IMR-90 (cell line): ENCODE measurements at regions not wholly inside any gene's neighbourhood (a gene's known extent, or its start where the extent isn't known, plus 50 kb on each side); places are given as distances from the start of the nearest gene placed in this dataset.
A peak's percentile ranks its signal among the peaks of the same experiment; 100 is the strongest.

Source experiments
- ATAC-seq: fragments of 200-7000 bp; cut with Tn5 transposase; 2 replicates; pipeline ENCODE4 v1.9.1; 2020; ENCODE audit warnings: low read depth, mild to moderate bottlenecking, moderate library complexity
- BruUV-seq: library from RNA; stranded (reverse); fragments of 400-500 nt; replicated peaks from 2 replicates; lab custom pipeline; 2021; lab: Mats Ljungman, UMichigan
- CTCF ChIA-PET: fragments of 300-600 bp; formaldehyde crosslinking; extraction: SDS; loops from one replicate; lab custom pipeline; 2021; ENCODE audit warnings: antibody characterized with exemption; lab: Yijun Ruan, JAX
- POLR2A ChIA-PET: fragments of 300-600 bp; sonication (Branson Sonifier 250); formaldehyde crosslinking; loops from one replicate; lab custom pipeline; 2022; ENCODE audit warnings: antibody characterized with exemption; ENCODE audit not compliant: unreplicated experiment; lab: Charles Lee
- DNase-seq: peaks from one replicate; pipeline ENCODE4 v3.0.0; 2013
- H2AFZ ChIP-seq: replicated peaks from 2 replicates; pipeline ENCODE3; 2013; ENCODE audit warnings: low read length, mild to moderate bottlenecking; ENCODE audit not compliant: poor library complexity
- H2AK5ac ChIP-seq: 2 replicates; pipeline ENCODE4 v1.6.1; 2013; ENCODE audit warnings: low read depth, low read length, inconsistent platforms
- H2AK9ac ChIP-seq: replicated peaks from 2 replicates; pipeline ENCODE3; 2013; ENCODE audit warnings: mild to moderate bottlenecking, low read depth, low read length, moderate library complexity; ENCODE audit not compliant: poor library complexity
- H2BK120ac ChIP-seq: 2 replicates; pipeline ENCODE4 v1.6.1; 2013; ENCODE audit warnings: low read depth, low read length, inconsistent platforms
- H2BK15ac ChIP-seq: 3 replicates; pipeline ENCODE4 v1.6.1; 2013; ENCODE audit warnings: low read depth, low read length, inconsistent platforms
- H2BK20ac ChIP-seq: 2 replicates; pipeline ENCODE4 v1.6.1; 2013; ENCODE audit warnings: low read depth, mild to moderate bottlenecking, inconsistent platforms, low read length, moderate library complexity
- H2BK5ac ChIP-seq: 2 replicates; pipeline ENCODE4 v1.6.1; 2013; ENCODE audit warnings: mild to moderate bottlenecking, low read depth, low read length, inconsistent platforms; ENCODE audit not compliant: poor library complexity, severe bottlenecking
- H3K14ac ChIP-seq: replicated peaks from 2 replicates; pipeline ENCODE4 v1.6.1; 2013; ENCODE audit warnings: low read depth, low read length, inconsistent platforms
- H3K18ac ChIP-seq: 2 replicates; pipeline ENCODE4 v1.6.1; 2013; ENCODE audit warnings: low read depth, low read length, control low read depth
- H3K23ac ChIP-seq: 2 replicates; pipeline ENCODE4 v1.6.1; 2013; ENCODE audit warnings: low read depth, low read length, inconsistent platforms
- H3K27ac ChIP-seq: 2 replicates; pipeline ENCODE4 v1.5.1; 2013; ENCODE audit warnings: mild to moderate bottlenecking, control low read depth, low read length; ENCODE audit not compliant: insufficient read depth
- H3K27me3 ChIP-seq: 2 replicates; pipeline ENCODE4 v1.6.1; 2013; ENCODE audit warnings: low read length; ENCODE audit not compliant: control insufficient read depth, insufficient read depth
- H3K36me3 ChIP-seq: 2 replicates; pipeline ENCODE4 v1.6.1; 2013; ENCODE audit warnings: low read length, mixed read lengths; ENCODE audit not compliant: control insufficient read depth, insufficient read depth
- H3K4ac ChIP-seq: 2 replicates; pipeline ENCODE4 v1.6.1; 2013; ENCODE audit warnings: low read depth, low read length, inconsistent platforms
- H3K4me1 ChIP-seq: 2 replicates; pipeline ENCODE4 v1.6.1; 2013; ENCODE audit warnings: low read length, mixed read lengths; ENCODE audit not compliant: control insufficient read depth, insufficient read depth
- H3K4me2 ChIP-seq: 2 replicates; pipeline ENCODE4 v1.6.1; 2013; ENCODE audit warnings: low read depth, mild to moderate bottlenecking, control low read depth, low read length, moderate library complexity
- H3K4me3 ChIP-seq: 2 replicates; pipeline ENCODE4 v1.5.1; 2013; ENCODE audit warnings: low read depth, mild to moderate bottlenecking, control low read depth, low read length, moderate library complexity; ENCODE audit not compliant: insufficient read depth
- H3K56ac ChIP-seq: 2 replicates; pipeline ENCODE4 v1.6.1; 2013; ENCODE audit warnings: low read length, inconsistent platforms; ENCODE audit not compliant: insufficient read depth; ENCODE audit errors: extremely low read depth
- H3K79me1 ChIP-seq, 2 experiments: 2 replicates each; pipeline ENCODE4 v1.6.1; 2013; ENCODE audit warnings: low read length in 2 of 2, inconsistent platforms in 1 of 2, low read depth in 1 of 2
- H3K9ac ChIP-seq: 2 replicates; pipeline ENCODE4 v1.6.1; 2013; ENCODE audit warnings: low read depth, low read length, control low read depth
- H3K9me1 ChIP-seq: 2 replicates; pipeline ENCODE4 v1.6.1; 2013; ENCODE audit warnings: low read length, inconsistent platforms; ENCODE audit not compliant: insufficient read depth
- H3K9me3 ChIP-seq: 2 replicates; pipeline ENCODE4 v1.6.1; 2013; ENCODE audit warnings: low read length; ENCODE audit not compliant: control insufficient read depth, insufficient read depth
- H4K20me1 ChIP-seq: 2 replicates; pipeline ENCODE4 v1.6.1; 2013; ENCODE audit warnings: low read length, inconsistent platforms; ENCODE audit not compliant: insufficient read depth
- H4K5ac ChIP-seq: 2 replicates; pipeline ENCODE4 v1.6.1; 2013; ENCODE audit warnings: mild to moderate bottlenecking, low read depth, low read length, control low read depth
- H4K8ac ChIP-seq, 2 experiments: 2 replicates each; pipeline ENCODE4 v1.6.1; 2013; ENCODE audit warnings: low read depth in 2 of 2, low read length in 2 of 2, control low read depth in 1 of 2, inconsistent platforms in 1 of 2
- H4K91ac ChIP-seq: 2 replicates; pipeline ENCODE4 v1.6.1; 2013; ENCODE audit warnings: low read depth, low read length, inconsistent platforms; ENCODE audit not compliant: insufficient read depth
- BHLHE40 ChIP-seq: fragments of 150-350 bp; IDR thresholded peaks from 2 replicates; pipeline ENCODE4 v1.6.1; 2016; ENCODE audit warnings: mild to moderate bottlenecking, low read depth, low read length
- NFE2L2 ChIP-seq: fragments of 150-350 bp; IDR thresholded peaks from 2 replicates; pipeline ENCODE4 v1.6.1; 2016; ENCODE audit warnings: low read depth, mild to moderate bottlenecking, low read length
- WGBS, 2 experiments: methylation state at CpG; one replicate each; pipeline versions ENCODE4 v1.1.5 to v1.1.7; 2013; ENCODE audit warnings: missing lambda C conversion rate in 2 of 2; ENCODE audit not compliant: insufficient read length in 1 of 2; ENCODE audit errors: extremely low coverage in 2 of 2; 5-methylcytosine and 5-hydroxymethylcytosine counted together
- dilution Hi-C: fragments of 300-500 bp; cut with HindIII; formaldehyde crosslinking; loops from one replicate; pipeline ENCODE4 v1.14.3; 2018; ENCODE audit warnings: low sequenced_read_pairs; ENCODE audit not compliant: unreplicated experiment
- in situ Hi-C: fragments of 300-500 bp; cut with MboI; formaldehyde crosslinking; loops from 3 replicates; pipeline ENCODE4 v1.14.3; 2019; ENCODE audit warnings: low sequenced_read_pairs, inconsistent platforms, mixed read lengths
- intact Hi-C: fragments of 100-400 bp; cut with micrococcal nuclease; formaldehyde crosslinking; loops from 2 replicates; pipeline ENCODE4 v1.10.0; 2022

DNA sequence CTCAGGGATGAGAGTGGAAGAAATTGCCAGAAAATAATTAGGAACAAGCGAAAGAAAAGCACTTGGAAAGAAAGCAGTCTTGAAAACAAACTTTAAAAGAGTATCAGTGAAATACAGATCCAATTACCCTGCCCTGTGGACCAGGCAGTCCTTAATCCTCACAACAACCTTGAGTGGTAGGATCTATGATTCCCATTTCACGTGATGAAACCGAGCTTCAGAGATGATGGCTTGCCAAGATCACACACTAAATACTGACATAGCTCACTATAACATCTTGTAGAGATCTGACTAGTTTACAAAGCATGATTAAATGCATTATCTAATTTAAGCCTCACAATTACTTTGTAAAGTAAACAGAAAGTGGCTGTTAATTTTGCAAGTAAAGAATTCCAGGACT lies 55.5 kb upstream of the ABCA1 start:
- ChIA-PET CTCF (no interaction called here), POLR2A (no interaction called here)
- no TSS peak for BruUV-seq
- H2BK5ac ChIP-seq = no peak overlapping the region
- no peaks in the 10 kb centered on the region for H3K9me3 ChIP-seq
- H3K27me3 ChIP-seq = no peaks in the 10 kb centered on the region
- H4K8ac ChIP-seq = no peak overlapping the region
- H3K4me1 ChIP-seq = peaks cover 2% of the 10 kb centered on the region; the same call in 1 of the 2 replicates
- no peak overlapping the region for H3K23ac ChIP-seq
- H2BK120ac ChIP-seq = no peak overlapping the region
- no peak overlapping the region for H3K56ac ChIP-seq
- H2BK20ac ChIP-seq = 0 out of 2 replicates have a peak overlapping the region, but pooled peaks have one; percentile 42
- intact Hi-C loops = no loop called here
- no CpG with 5 or more reads among the region's 3 CpGs for WGBS, 2 experiments
- no peak overlapping the region for H2AK5ac ChIP-seq
- H3K79me1 ChIP-seq = no peaks in the 10 kb centered on the region
- peak overlapping the region; percentile 89 for H3K18ac ChIP-seq
- ATAC-seq (no peak; the same call in 1 of the 2 replicates), DNase-seq (no peak)
- no peak overlapping the region for H3K9ac ChIP-seq
- H3K14ac ChIP-seq = peak overlapping the region; percentile 61; the same call in 1 of the 2 replicates
- TF ChIP-seq BHLHE40 (no peak), NFE2L2 (no peak)
- H2BK15ac ChIP-seq = peak overlapping the region; percentile 24; the same call in 1 of the 3 replicates
- no peaks in the 10 kb centered on the region for H3K36me3 ChIP-seq
- H3K27ac ChIP-seq = peak overlapping the region; percentile 51; the same call in 1 of the 2 replicates
- no peak overlapping the region for H2AK9ac ChIP-seq
- no peak overlapping the region for H4K5ac ChIP-seq
- no peaks in the 10 kb centered on the region for H4K20me1 ChIP-seq
- peak overlapping the region; percentile 54; the same call in 1 of the 2 replicates for H3K4me2 ChIP-seq
- H3K4ac ChIP-seq = no peak overlapping the region; the same call in 1 of the 2 replicates
- dilution Hi-C loops = no loop called here
- 0 out of 2 replicates have a peak, but pooled peaks cover 3% of the 10 kb centered on the region for H3K9me1 ChIP-seq
- in situ Hi-C loops = loop anchor here (25.0 kb wide), 1 partner anchor 154 kb away; no protein-coding TSS in a partner anchor
- H4K91ac ChIP-seq = no peak overlapping the region
- H2AFZ ChIP-seq = no peak overlapping the region
- H3K4me3 ChIP-seq = no peak overlapping the region
